NT2/D1 (cell line): ENCODE measurements at regions not wholly inside any gene's neighbourhood (a gene's known extent, or its start where the extent isn't known, plus 50 kb on each side); places are given as distances from the start of the nearest gene placed in this dataset.

ENCODE experiments used
- SUZ12 ChIP-seq: IDR thresholded peaks from 2 replicates; pipeline ENCODE4 v1.6.1; 2011; ENCODE audit not compliant: insufficient read length, insufficient read depth; ENCODE audit errors: extremely low read depth
- YY1 ChIP-seq: IDR thresholded peaks from 2 replicates; pipeline ENCODE4 v1.6.1; 2011; ENCODE audit not compliant: insufficient read length, insufficient read depth
- ZNF274 ChIP-seq: IDR thresholded peaks from 2 replicates; pipeline ENCODE4 v1.6.1; 2011; ENCODE audit warnings: mild to moderate bottlenecking, low read depth, low read length

DNA sequence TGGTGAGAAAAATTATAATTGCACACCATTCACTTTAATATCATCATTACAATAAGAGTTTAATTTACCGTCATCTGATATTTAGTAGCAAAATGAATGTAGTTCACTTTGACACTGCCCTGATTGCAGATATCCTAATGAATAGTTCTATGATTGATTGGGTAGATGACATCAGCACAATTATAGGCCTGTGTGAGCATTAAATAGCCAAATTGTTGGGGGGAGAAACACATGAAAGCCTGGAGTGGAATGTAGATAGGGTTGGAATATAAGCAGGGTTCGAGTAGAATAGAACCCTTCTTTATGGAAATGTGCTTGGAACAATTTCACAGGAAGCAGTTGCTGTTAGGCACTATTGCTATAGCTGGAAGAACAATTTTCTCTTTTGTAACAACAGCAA lies 1526.2 kb downstream of the RPA4 start:
- TF ChIP-seq ZNF274 (no peak), SUZ12 (no peak), YY1 (no peak)
